ENCODE measurements at regions not wholly inside any gene's neighbourhood (a gene's known extent, or its start where the extent isn't known, plus 50 kb on each side); places are given as distances from the start of the nearest gene placed in this dataset.

GRCh38 chr6:134481966-134482365 lies 164.1 kb upstream of the SGK1 start:
- no peak for TF ChIP-seq POLR2A (IDR thresholded peaks at IDR 0.05)
- no peak for TF ChIP-seq CTCF (IDR thresholded peaks at IDR 0.05)
- no peak for DNase-seq (ENCODE audit: low spot score in 2 of 2)
- peaks cover 7% of the 10 kb centered on the region for H3K4me1 ChIP-seq
- no peaks in the 10 kb centered on the region for H3K27me3 ChIP-seq
- H3K4me3 ChIP-seq, result no peak overlapping the region
- no peak overlapping the region for H3K27ac ChIP-seq
- WGBS, result 74% methylated on average over 6 of the region's 6 CpGs
- no peaks in the 10 kb centered on the region for H3K36me3 ChIP-seq
- no peaks in the 10 kb centered on the region for H3K9me3 ChIP-seq

- no peak for DNase-seq (ENCODE audit: low spot score in 2 of 2)
- Histone ChIP-seq H3K27me3 (no peaks in the 10 kb centered on the region), H3K27ac (no peak overlapping the region), H3K9me3 (no peaks in the 10 kb centered on the region), H3K4me3 (no peak overlapping the region), H3K4me1 (peaks cover 7% of the 10 kb centered on the region), H3K36me3 (no peaks in the 10 kb centered on the region)
- WGBS, result 34% methylated on average over 1 of the region's 1 CpG
- TF ChIP-seq CTCF (IDR thresholded peaks at IDR 0.05), result no peak
- no peak for TF ChIP-seq POLR2A (IDR thresholded peaks at IDR 0.05)
- no peak for TF ChIP-seq EP300 (IDR thresholded peaks at IDR 0.05)
- TF ChIP-seq POLR2AphosphoS5 (IDR thresholded peaks at IDR 0.05), result no peak
Measured at GRCh38 chr6:134480593-134480992, 162.7 kb upstream of the SGK1 start.

- H3K36me3 ChIP-seq, result no peaks in the 10 kb centered on the region
- WGBS, result 96% methylated on average over 2 of the region's 2 CpGs
- H3K27me3 ChIP-seq, result no peaks in the 10 kb centered on the region
- H3K9me3 ChIP-seq, result no peaks in the 10 kb centered on the region
- peaks cover 7% of the 10 kb centered on the region for H3K4me1 ChIP-seq
- DNase-seq (ENCODE audit: low spot score in 2 of 2), result no peak
- TF ChIP-seq POLR2AphosphoS5 (IDR thresholded peaks at IDR 0.05), result no peak
- TF ChIP-seq CTCF (IDR thresholded peaks at IDR 0.05), result no peak
- TF ChIP-seq EP300 (IDR thresholded peaks at IDR 0.05), result no peak
- no peak for TF ChIP-seq POLR2A (IDR thresholded peaks at IDR 0.05)
- no peak overlapping the region for H3K4me3 ChIP-seq
- no peak overlapping the region for H3K27ac ChIP-seq
Measured at GRCh38 chr6:134478764-134479399, 161.0 kb upstream of the SGK1 start.

GRCh38 chr6:134477991-134478635 lies 160.2 kb upstream of the SGK1 start:
- Histone ChIP-seq H3K36me3 (no peaks in the 10 kb centered on the region), H3K27me3 (no peaks in the 10 kb centered on the region), H3K4me3 (no peak overlapping the region), H3K4me1 (peaks cover 8% of the 10 kb centered on the region), H3K9me3 (no peaks in the 10 kb centered on the region), H3K27ac (no peak overlapping the region)
- DNase-seq (ENCODE audit: low spot score in 2 of 2), result no peak
- TF ChIP-seq EP300 (IDR thresholded peaks at IDR 0.05) (no peak), POLR2AphosphoS5 (IDR thresholded peaks at IDR 0.05) (no peak), CTCF (IDR thresholded peaks at IDR 0.05) (no peak), POLR2A (IDR thresholded peaks at IDR 0.05) (no peak)
- WGBS, result 84% methylated on average over 8 of the region's 8 CpGs

GRCh38 chr6:134474955-134475354 lies 157.0 kb upstream of the SGK1 start:
- no peak for TF ChIP-seq POLR2AphosphoS5 (IDR thresholded peaks at IDR 0.05)
- TF ChIP-seq EP300 (IDR thresholded peaks at IDR 0.05), result no peak
- no peak for TF ChIP-seq POLR2A (IDR thresholded peaks at IDR 0.05)
- no peak for TF ChIP-seq CTCF (IDR thresholded peaks at IDR 0.05)
- Histone ChIP-seq H3K4me1 (peaks cover 14% of the 10 kb centered on the region), H3K9me3 (no peaks in the 10 kb centered on the region), H3K27ac (no peak overlapping the region), H3K4me3 (no peak overlapping the region), H3K36me3 (no peaks in the 10 kb centered on the region), H3K27me3 (no peaks in the 10 kb centered on the region)
- 86% methylated on average over 9 of the region's 9 CpGs for WGBS
- DNase-seq (ENCODE audit: low spot score in 2 of 2), result no peak

Measured in suprapubic skin (tissue), 4 donors.